ENCODE measurements at regions not wholly inside any gene's neighbourhood (a gene's known extent, or its start where the extent isn't known, plus 50 kb on each side); places are given as distances from the start of the nearest gene placed in this dataset.
"Not testable (repeated sequence)": the region's sequence is repeated elsewhere in the genome, so short reads cannot be mapped to it uniquely, and the experiment has no call there.

- no peak for DNase-seq (ENCODE audit: low spot score)
Measured at GRCh38 chr10:55747244-55747643, 613.8 kb downstream of the ZWINT start.

- no peak for DNase-seq (ENCODE audit: low spot score)
Measured at GRCh38 chr10:55746002-55746401, 615.1 kb downstream of the ZWINT start.

GRCh38 chr10:55742487-55742886 is 618.6 kb downstream of the ZWINT start:
- no peak for DNase-seq (ENCODE audit: low spot score)

GRCh38 chr10:55740767-55741166 is 620.3 kb downstream of the ZWINT start:
- peak; percentile 1 for DNase-seq (ENCODE audit: low spot score)

GRCh38 chr10:55740110-55740509 is 620.9 kb downstream of the ZWINT start:
- DNase-seq (ENCODE audit: low spot score), result no peak

GRCh38 chr10:55734112-55734511 is 626.9 kb downstream of the ZWINT start:
- DNase-seq (ENCODE audit: low spot score), result no peak

- no peak for DNase-seq (ENCODE audit: low spot score)
Measured at GRCh38 chr10:55704950-55705349, 656.1 kb downstream of the ZWINT start.

- peak; percentile 0 for DNase-seq (ENCODE audit: low spot score)
Measured at GRCh38 chr10:55668326-55668922, 692.6 kb downstream of the ZWINT start.

- DNase-seq (ENCODE audit: low spot score), result no peak
Measured at GRCh38 chr10:55653531-55653930, 707.5 kb downstream of the ZWINT start.

GRCh38 chr10:55641601-55642000 is 719.5 kb downstream of the ZWINT start:
- DNase-seq (ENCODE audit: low spot score), result no peak

GRCh38 chr10:55631071-55631654 is 729.9 kb downstream of the ZWINT start:
- no peak for DNase-seq (ENCODE audit: low spot score)

GRCh38 chr10:55630491-55631056 is 730.5 kb downstream of the ZWINT start:
- DNase-seq (ENCODE audit: low spot score), result no peak

GRCh38 chr10:55629793-55630490 is 731.1 kb downstream of the ZWINT start:
- DNase-seq (ENCODE audit: low spot score), result no peak

GRCh38 chr10:55628260-55628701 is 732.8 kb downstream of the ZWINT start:
- no peak for DNase-seq (ENCODE audit: low spot score)

- no peak for DNase-seq (ENCODE audit: low spot score)
Measured at GRCh38 chr10:55627501-55628051, 733.5 kb downstream of the ZWINT start.

GRCh38 chr10:55601690-55602478 is 759.2 kb downstream of the ZWINT start:
- not testable (repeated sequence) for DNase-seq (ENCODE audit: low spot score)

GRCh38 chr10:55551603-55552002 is 750.6 kb upstream of the PCDH15 start:
- no peak for DNase-seq (ENCODE audit: low spot score)

GRCh38 chr10:55550236-55550635 is 749.2 kb upstream of the PCDH15 start:
- peak; percentile 28 for DNase-seq (ENCODE audit: low spot score)

GRCh38 chr10:55537497-55537896 is 736.5 kb upstream of the PCDH15 start:
- not testable (repeated sequence) for DNase-seq (ENCODE audit: low spot score)

GRCh38 chr10:55519264-55519663 is 718.2 kb upstream of the PCDH15 start:
- no peak for DNase-seq (ENCODE audit: low spot score)

GRCh38 chr10:55518416-55518815 is 717.4 kb upstream of the PCDH15 start:
- not testable (repeated sequence) for DNase-seq (ENCODE audit: low spot score)

- DNase-seq (ENCODE audit: low spot score), result peak; percentile 0
Measured at GRCh38 chr10:55509168-55509567, 708.1 kb upstream of the PCDH15 start.
